AML-193 (cell line): ENCODE measurements at regions not wholly inside any gene's neighbourhood (a gene's known extent, or its start where the extent isn't known, plus 50 kb on each side); places are given as distances from the start of the nearest gene placed in this dataset.

ENCODE experiments used
- DNase-seq, 2 experiments: peaks; one replicate each; lab custom pipeline; 2025; lab: John Stamatoyannopoulos, UW

DNA sequence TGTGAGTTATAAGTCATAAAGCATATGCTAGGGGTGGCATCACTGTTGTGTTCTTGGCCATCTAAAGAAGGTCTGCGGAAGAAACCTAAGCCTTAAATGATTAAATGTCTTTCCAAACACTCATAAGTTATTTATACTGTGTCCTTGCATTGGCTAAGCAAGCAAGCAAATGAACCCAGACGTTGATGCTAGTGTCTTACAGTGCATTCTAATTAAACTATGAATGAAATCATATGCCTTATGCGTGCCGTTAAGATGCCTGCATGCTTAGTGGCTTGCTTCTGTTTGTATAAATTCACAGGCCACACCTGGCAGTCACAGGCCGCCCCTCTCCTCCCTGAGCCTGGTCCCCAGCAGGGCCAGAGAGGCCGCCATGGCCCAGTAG, 49.9 kb downstream of the RIN2 start:
- no peak for DNase-seq

DNA sequence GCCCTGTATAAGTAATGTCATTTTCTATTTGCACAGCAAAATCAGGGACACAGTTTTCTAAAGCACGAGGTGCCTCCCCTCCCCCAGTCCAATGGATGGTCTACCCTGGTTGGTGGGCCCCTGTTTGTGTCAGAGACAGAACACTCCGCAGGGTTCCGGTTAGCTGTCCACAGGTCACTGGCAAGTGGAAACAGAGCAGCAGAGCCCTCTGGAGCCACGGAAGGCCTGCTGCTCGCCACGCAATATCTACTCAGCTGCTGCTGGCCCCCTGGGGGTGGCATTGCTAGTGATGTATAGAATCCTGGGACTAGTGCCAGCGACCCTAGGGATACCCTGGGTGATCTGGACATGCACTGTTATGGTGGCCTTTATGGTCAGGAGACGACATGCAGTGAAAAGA, 50.4 kb downstream of the RIN2 start:
- DNase-seq, result no peak

DNA sequence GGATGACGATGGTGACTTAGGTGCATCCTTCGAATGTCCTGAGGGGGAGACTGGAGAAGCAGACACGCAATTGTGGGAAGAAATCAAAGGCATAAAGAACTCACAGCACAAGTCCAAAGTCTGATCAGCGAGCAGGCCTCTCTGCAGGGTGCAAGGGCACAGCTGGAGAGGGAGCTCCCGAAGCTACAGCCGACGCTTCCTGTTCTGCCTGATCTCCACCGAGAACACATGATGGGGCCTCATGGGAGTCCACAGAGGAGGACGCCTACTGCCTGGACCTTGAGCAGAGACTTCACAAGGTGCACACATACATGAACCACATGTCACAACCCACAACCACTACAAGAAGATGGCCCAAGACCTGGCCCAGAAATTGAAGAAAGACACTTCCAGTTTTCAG, 51.4 kb downstream of the RIN2 start:
- DNase-seq, result no peak

DNA sequence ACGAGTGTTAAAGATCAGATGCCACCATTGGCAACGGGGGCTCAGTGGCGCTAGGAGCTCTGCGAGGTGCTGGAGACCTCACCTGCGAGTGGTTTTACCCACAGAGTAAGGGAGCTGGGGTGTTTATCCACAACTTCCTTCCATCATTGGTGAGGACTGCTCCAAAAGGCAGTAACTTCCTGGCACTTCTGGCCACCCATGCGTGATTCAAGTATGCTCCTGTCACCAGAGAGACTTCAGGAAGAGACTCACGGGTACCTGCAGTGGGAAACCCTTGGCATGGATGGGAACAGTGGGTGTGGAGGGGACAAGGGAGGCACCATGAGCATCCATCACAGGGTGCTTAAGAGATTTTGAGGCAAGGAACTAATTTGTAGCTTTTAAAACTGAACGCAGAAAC, 53.2 kb downstream of the RIN2 start:
- DNase-seq, result no peak

DNA sequence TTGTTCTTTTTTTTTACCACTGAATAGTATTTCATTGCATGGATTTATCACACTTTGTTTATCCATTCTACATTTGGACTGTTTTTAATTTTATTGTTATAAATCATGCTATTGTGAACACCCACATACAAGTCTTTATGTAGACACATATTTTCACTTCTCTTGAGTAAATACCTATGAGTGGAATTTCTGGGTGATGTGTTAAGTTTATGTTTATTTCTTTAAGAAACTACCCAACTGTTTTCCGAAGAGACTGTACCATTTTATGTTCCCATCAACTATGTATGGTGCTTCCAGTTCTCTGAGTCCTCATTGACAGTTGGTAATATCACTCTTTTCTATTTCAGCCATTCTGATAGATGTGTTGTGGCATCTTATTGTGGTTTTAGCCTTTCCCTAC, 54.0 kb downstream of the RIN2 start:
- DNase-seq, result no peak

DNA sequence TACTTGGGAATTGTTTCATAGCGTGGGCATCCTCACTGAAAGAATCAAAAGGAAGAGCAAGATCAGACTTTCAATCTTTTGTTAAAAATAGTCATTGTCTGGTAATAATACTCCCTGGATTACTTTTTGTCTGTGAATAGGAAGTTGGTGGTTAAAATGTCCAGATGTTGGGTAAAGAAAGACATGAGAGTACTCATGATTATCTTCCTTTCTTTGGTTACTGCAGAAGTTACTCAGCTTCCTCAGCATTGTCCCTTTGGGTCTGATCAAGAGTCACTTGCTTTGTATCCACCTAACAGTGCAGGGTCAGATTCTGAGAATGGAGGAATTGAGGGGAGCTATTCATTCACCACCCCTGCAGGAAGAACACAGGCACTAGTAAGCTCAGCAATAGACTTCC, 54.6 kb downstream of the RIN2 start:
- no peak for DNase-seq

DNA sequence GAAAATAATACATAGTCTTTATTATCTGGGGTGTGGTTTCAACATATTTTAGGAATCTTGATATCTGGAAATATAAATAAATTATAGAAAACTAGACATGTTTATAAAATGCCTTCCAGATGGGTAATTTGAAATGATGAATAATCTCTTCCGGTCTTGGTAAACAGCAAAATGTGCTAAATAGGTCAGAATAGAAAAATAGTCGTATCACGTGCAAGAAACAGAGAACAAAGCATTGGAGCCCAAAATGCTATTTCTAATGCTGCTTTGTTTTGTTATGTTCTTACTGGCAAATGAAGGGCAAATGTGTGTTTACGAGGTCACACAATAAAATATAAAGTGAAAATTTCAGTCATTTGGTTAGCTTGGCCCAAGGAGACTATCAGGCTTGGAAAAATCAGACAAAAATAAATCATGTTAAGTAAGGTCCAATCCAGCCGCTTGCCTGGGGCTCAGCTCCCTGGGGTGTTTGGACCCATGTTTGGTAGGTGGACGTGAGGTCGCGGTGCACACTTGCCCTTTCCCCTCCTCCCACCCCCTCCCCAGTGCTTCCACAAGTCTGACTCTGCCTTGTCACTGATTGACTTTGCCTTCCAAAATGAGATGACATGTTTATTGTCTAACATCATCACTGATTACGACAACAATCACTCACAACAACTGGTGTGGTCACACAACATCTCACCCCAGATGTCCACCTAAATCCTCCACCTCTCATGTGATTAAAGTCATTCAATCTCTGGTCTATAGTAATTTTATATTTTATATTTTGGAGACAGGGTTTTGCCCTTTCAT, 56.0 kb downstream of the RIN2 start:
- no peak for DNase-seq

DNA sequence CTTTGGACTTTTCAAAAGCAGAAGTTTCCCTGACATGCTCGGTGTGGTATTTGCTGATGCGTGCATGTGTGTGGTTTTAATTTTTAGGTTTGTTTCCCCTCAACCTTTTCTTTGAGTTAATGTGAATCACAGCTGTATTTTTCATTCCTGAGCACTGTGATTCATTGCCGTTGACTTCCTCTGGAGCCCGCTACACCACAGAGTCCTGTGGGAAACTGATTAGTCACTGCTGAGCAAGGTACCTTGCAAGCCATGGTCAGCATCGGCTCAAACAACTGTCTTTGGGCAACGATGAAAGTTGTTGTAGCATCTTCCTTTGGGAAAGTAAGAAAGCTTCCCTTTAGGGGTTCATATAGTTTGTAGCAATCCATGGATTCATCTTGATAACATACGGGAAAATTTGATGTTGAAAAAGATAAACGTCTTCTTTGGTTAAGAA, 57.5 kb downstream of the RIN2 start:
- no peak for DNase-seq

DNA sequence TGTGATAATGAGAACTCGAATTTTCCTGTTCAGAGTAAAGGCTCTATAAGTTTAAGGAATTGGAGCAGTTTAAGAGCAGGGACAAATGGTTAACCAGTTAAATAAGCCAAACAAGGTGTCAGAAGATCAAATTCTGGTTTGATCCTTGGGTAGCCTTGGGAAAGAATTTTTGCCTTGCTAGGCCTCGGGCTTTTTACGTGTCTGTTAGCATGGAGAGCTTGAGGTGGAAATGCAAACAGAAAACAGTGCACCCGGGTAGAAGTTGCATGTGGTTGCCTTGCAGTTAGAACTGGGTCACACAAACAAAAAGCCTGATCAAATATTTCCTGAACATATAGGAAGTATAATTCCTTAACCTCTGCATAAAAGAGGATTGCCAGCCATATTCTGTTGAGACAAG, 58.3 kb downstream of the RIN2 start:
- DNase-seq, result no peak

DNA sequence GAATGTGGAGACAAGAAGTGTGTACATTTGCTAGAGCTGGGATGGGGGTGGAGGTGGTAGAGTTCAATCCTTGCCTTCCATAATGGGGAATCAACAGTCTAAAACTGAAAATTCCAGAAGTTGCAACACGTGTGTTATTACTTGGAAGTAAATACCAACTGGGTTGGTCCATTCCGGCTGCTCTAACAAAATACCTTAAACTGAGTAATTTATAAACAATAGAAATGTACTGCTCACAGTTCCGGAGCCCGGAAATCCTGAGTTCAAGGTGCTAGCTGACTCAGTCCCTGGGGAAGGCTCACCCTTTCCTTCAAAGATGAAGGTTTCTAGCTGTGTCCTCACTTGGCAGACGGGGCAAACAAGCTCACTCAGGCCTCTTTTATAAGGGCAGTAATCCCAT, 59.0 kb downstream of the RIN2 start:
- no peak for DNase-seq

DNA sequence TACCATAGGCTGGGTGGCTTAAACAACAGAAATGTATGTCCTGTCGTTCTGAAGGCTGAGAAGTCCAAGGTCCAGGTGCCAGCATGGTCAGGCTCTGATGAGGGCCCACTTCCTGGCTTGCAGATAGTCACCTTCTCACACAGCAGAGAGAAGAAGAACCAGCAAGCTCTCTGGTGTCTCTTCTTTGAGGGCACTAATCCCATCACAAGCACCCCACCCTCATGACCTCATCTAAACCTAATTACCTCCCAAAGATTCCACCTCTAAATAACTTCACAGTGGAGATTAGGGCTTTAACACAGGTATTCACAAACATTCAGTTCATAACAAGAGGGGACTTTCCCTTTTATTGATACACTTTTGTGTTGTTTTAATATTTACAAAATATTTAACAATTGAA, 61.1 kb downstream of the RIN2 start:
- DNase-seq, result no peak

DNA sequence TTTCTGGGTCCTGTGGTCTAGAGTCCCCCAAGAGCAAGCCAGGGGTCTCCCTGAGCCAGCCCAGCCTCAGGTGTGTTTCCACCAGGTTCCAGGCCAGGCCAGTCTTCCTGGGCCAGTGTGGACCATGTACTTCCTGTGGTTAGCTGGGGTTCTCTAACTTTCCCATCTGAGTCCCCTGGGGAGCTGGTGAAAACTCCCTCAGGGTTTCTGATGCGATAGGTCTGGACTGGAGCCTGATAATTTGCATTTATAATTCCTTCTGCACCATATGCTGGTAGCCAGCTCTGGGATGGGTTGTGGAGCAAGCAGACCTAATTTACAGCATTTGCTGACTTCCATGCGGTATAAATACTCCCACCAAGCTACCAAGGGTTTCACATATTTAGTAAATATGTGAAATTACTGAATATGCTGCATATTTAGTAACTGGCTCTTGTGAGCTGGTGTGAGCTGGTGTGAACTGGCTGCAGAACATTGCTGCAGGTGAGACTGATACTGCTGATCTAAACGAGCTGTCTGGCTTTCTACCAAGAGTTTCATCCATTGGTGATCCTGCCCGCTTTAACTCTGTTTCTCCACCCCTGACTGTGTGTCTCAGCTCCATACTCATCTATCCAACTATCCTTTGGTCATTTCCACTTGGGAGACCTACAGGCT, 62.6 kb downstream of the RIN2 start:
- no peak for DNase-seq

DNA sequence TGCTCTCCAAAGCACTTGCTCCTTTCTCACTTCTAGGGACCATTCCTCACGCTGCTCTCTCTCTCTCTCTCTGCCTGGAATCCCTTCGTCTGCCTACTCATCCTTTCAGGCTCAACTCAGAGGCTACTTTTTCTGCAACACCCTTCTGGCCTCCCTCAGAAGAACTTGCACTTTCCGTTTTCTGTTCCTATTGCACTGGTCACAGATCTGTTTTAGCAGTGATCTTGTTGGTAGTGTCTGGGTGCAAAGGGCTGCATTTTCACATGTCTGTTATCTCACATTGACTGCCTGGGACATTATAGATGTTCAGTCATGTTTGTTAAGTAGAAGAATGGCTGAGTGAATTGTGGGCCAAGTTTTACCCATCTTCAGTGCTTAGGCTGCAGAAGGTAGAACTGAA, 63.5 kb downstream of the RIN2 start:
- no peak for DNase-seq

DNA sequence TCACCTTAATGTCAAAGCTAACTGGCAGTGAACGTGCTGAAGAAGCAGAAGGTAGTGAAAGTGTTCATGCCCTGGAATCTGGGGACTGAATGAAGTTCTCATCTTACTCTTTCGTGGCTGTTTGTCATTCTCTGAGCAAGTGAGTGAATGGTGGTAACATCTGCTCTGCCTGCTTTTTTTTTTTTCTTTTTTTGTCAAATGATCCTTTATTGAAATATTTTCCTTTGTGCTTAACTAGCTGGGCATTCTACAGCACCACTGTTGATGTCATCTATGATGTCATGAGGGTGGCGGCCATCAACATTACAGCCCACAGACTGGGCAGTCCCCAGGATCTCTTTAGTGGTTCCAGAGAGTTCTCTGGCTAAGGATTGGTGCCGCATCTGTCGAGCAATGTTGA, 65.2 kb downstream of the RIN2 start:
- DNase-seq, result no peak

DNA sequence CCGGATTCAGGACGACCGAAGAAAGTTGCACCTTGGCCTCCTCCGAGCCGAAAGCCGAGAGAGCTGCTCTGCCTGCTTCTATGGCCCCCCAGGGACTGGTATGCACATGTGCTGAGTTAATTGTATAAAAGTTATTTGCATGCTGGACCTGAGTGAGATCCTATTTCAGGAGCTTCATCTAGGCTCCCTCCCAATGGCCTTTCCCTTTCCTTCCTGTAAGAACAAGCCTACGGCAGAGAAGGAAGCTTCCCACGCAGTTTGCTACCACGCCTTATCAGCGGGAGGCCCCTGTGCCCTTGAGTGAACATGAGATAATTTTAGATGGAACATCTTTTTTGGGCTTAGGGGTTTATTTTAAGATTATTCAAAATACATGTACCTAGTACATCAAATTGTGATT, 65.9 kb downstream of the RIN2 start:
- no peak for DNase-seq

DNA sequence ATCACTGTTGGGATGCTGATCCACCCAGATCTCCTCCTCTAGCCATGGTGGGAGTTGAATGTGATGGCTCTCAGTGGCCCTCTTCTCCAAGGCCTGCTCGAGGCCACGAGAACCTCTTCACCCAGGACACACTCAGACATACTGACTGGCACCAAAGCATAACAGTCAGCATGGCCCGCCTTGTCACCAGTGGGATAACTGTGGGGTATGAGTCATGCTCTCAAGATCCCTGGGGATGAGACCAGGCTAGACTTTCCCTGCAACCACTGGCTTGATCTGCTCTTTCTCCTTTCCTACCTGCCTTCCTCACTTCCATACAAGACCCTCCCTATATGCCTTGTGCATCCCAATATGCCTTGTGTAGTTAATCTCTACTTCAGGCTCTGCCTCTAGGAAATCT, 66.8 kb downstream of the RIN2 start:
- DNase-seq, result no peak

DNA sequence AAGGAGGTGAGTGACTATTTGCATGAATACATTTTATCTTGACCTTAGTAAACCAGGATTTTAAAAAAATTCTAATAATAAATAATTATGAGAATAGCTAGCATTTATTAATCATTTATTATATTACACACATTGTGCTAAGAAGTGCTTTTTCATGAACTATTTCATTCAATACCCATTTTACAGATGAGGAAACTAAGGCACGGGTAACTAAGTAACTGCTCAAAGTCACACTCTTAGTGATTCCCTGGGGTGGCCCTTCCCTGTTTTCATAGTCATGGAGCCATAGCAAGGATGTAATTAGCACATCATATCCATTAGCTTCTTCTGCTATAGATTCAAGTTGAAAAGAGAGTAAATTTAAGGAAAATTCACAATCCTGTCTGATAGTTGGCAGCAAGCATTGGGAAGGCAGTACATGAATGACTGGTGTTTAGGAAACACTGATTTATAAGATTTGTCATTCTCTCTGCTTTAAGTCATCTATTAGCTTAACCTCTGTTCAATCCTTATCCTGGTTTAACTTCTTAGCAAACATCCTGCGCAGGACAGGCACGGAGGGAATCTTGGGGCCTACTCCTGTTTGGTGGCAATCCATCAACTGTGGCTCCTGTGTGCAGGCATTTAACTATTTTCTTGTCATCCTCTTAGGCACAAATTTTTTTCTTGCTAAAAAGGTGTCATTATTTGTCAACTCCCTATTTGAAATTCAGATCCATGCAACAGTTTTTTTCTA, 68.3 kb downstream of the RIN2 start:
- DNase-seq, result no peak

DNA sequence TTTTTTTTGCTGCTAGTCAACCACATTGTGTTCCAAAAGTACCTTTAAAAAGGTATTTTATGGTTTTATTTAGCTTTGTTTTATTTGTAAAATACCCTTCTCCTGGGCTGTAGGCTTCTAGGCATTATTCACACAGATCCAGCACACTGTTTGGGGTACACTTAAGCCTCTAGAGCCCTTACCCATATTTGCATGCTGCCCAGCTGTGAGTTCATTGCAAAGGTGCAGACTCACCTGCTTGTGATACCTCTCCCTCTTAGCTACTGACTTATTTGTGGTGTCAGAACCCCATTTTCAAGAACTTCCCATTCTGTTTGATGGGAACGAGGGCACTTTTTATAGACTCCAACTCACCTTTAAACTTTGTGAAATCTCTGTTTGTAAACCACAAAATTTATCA, 69.8 kb downstream of the RIN2 start:
- DNase-seq, result no peak

DNA sequence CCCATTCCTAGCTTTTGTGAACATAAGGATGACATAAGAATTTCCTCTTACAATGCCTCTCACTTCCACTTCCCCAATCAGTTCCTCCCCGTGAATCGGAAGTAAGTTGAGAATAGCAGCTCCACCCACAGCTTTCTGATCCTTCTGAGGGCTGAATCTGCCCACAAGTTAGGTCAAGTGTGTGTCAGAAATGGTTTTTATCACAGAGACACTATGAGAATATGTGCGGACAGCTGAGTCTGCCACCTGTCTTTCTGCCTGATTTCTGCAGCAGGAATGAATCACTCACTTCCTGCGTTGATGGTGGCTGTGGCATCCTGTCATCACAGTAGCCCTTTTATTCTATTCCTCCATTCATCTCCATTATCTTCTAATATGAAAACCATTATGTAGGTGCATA, 70.2 kb downstream of the RIN2 start:
- DNase-seq, result peak; percentile 42 to 54

DNA sequence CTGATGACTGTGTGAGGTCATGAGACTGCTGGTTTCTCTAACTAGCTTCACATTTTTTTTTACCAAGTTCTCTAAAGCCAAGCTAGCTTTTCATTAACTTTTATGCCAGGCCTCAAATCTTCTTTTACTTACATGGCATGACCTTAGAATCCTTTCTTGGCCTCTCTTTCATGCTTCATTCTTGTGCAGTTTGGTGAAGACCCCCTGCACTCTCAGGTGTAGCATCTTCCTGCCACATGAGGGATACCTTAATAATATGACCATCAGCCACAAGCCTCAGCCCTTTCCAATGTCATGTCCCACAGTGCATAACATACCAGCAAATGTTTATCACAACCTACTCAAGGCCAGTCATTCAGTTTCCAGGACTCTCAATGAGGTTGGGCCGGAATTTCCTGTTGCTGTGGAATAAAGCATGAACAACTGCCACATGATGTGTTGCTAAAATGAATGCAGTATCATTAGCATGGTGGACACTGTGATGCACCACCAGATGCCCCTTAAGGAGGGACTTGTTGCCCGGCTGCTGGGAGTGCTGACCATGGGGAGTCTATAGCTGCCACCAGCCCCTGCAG, 72.2 kb downstream of the RIN2 start:
- no peak for DNase-seq

DNA sequence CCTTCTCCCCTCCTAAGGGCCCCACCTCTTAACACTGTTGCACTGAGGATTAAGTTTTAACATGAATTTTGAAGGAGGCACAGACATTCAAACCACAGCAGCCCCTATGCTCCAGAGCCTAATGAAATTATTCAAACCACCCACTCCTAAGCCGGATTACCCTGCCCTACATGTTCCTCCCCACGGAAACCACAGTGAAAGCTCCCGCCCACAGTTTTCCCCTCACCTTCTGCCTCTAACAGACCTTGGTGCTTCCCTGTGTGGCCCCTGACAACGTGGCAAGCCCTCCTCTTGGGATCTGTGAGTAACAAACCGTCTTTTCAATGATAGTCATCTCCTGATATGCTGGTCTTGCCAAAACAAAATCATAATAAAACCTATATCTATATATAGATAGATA, 74.8 kb downstream of the RIN2 start:
- DNase-seq, result no peak

DNA sequence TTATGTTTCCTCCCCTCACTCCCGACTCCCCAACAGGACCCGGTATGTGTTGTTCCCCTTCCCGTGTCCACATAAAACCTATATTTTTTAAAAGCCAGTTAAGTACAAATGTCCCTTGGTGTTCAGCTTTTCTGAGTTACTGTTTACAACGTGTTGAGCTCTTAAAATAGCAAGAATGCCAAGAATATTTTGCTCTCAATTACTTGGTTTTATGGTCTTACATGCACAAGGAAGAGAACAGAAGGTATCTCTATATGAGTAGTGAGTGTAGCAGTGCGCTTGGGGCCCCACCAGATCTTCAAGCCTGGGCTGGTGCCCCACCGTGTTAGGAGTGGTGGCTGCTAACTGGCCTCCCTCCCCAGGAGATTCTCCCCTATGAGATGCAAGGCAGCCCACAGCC, 75.3 kb downstream of the RIN2 start:
- DNase-seq, result no peak

DNA sequence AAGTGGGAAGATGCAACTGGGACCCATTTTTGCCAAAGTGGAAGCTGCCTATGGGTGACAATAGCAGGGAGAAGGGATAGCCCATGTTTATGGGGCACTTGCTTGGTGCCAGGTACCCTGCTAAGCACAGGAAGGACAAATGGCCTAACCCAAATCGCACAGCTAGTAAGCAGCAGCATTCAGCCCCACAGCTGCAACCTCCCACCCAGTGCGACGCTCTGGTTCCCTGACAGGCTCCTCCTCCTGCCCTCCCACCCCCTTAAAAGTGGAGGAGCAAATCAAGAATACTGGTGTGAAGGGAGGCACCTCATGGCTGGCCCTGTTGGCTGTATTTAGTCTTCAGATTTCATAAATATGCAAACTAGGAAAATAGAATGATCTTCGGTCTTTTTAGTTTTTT, 76.2 kb downstream of the RIN2 start:
- no peak for DNase-seq
